Neuron (in vitro differentiated cells): ENCODE measurements at regions not wholly inside any gene's neighbourhood (a gene's known extent, or its start where the extent isn't known, plus 50 kb on each side); places are given as distances from the start of the nearest gene placed in this dataset.

Experiments
- H2AFZ ChIP-seq: one replicate; pipeline ENCODE4 v1.6.1; 2013; ENCODE audit warnings: low read depth, mild to moderate bottlenecking, inconsistent platforms, low read length, moderate library complexity
- H3K27me3 ChIP-seq: one replicate; pipeline ENCODE4 v1.6.1; 2013; ENCODE audit warnings: low read length; ENCODE audit not compliant: insufficient read depth
- H3K36me3 ChIP-seq: one replicate; pipeline ENCODE4 v1.6.1; 2013; ENCODE audit warnings: low read length; ENCODE audit not compliant: insufficient read depth
- H3K4me1 ChIP-seq: one replicate; pipeline ENCODE4 v1.6.1; 2013; ENCODE audit warnings: low read length; ENCODE audit not compliant: insufficient read depth
- H3K4me3 ChIP-seq: 2 replicates; pipeline ENCODE4 v1.5.1; 2013; ENCODE audit warnings: mild to moderate bottlenecking, low read length, moderate library complexity
- H3K9me3 ChIP-seq: one replicate; pipeline ENCODE4 v1.6.1; 2013; ENCODE audit warnings: low read length

DNA sequence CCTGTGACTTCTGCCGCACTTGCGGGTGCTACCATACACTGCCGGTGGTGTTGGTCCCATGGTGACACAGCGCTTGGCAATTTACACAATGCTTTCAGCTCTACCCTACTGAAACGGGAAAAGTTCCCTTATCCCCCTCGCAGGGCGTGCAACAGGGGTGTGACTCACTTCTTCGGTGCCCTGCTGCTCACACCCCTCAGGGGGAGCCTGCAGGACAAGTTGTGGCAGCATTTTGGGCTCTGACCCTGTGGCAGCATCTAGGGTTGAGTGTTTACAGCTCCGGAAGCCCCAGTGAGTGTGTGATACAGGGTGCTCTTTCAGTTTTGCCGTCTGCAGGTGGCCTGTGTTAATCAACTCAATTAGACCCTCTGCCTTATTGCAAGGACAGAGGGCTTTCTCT is 324.7 kb upstream of the RGMA start:
- Histone ChIP-seq H3K4me1 (no peaks in the 10 kb centered on the region), H3K36me3 (no peaks in the 10 kb centered on the region), H3K9me3 (peaks cover 2% of the 10 kb centered on the region), H2AFZ (no peak overlapping the region), H3K27me3 (no peaks in the 10 kb centered on the region), H3K4me3 (no peak overlapping the region)

DNA sequence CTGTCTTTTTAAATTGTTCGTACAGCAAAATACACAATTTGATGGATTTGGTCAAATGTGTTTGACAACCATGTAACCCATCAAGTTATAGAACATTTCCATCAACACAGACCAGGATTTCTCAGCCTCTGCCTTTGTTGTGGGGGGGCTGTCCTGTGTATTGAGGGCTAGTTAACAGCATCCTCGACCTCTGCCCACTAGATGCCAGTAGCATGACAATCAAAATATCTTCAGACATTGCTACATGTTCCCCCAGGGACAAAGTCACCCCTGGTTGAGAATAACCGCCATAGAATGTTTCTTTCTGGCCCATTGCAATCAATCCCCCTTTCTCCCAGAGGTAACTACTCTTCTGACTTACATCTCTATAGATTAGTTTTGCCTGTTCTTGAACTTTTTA is 310.1 kb upstream of the RGMA start:
- Histone ChIP-seq H3K27me3 (no peaks in the 10 kb centered on the region), H2AFZ (no peak overlapping the region), H3K4me3 (no peak overlapping the region), H3K36me3 (no peaks in the 10 kb centered on the region), H3K4me1 (no peaks in the 10 kb centered on the region), H3K9me3 (peaks cover 15% of the 10 kb centered on the region)

DNA sequence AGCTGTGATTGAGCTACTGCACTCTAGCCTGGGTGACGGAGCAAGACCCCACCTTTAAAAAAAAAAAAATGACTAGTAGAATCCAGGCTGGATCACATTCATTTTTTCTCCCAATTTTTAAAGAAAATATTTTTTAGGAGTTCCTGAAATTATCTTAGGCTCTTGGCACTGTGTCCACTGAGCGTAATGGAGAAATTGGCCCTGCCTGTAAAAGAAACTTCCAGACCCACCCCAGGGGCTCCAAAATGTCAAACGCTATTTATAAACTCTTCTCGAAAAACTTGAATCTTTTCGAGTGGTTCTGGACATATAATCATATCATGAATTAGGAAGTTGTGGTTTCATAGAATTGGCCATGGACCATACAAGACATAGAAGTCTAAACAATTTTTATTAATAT is 300.2 kb upstream of the RGMA start:
- H2AFZ ChIP-seq: no peak overlapping the region
- H3K4me1 ChIP-seq: peaks cover 5% of the 10 kb centered on the region
- no peaks in the 10 kb centered on the region for H3K27me3 ChIP-seq
- H3K9me3 ChIP-seq: peaks cover 1% of the 10 kb centered on the region
- H3K36me3 ChIP-seq: no peaks in the 10 kb centered on the region
- H3K4me3 ChIP-seq: no peak overlapping the region

DNA sequence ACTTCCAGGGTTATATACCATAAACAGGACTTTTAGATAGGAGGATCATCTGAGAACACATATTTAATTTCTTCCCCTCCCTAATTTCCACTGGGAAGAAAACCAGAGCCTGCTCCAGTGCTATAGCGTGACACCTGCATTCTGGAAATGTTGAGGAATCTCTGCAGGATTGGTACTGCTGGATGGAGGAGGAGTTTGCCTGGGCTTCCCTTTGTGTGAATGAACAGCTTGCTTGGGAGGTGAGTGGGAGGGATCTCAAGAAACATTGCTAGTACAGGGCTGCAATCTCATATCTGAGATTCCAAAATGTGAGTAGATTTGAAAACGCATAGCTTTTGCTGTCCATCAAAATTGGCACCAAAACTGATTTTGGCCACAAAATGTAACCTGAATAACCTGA is 295.9 kb upstream of the RGMA start:
- H3K4me3 ChIP-seq: no peak overlapping the region
- H3K27me3 ChIP-seq: no peaks in the 10 kb centered on the region
- H3K4me1 ChIP-seq: peaks cover 23% of the 10 kb centered on the region
- H2AFZ ChIP-seq: no peak overlapping the region
- H3K9me3 ChIP-seq: peaks cover 1% of the 10 kb centered on the region
- H3K36me3 ChIP-seq: no peaks in the 10 kb centered on the region

DNA sequence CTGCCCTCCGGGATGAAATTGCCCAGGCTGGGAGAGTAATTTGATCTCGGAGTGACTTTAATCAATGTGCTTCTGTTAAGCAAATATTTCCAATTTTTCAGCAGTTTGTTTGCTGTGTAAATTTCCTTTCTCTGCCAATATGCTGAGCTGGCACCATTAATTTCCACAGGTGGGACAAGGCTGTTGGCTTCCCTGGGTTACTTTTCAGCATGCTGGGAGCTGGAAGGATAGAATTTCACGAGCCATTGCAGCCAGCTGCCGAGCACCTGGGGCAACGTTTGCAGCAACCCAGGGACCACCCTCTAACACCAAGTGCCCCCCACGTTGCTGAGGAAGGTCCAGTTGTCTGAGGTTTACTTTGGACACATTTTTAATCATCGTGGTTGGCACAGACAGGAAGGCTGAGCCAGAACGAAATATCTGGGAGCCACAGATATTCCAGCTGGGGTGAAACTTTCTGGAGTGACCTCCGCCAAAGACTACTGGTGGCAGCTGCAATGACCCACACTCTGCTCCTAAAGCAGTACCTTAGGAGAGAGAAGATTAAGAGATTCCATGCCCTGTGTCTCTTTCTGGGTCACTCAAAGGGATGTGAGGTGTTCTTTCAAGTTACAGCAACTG is 293.3 kb upstream of the RGMA start:
- Histone ChIP-seq H3K9me3 (peaks cover 1% of the 10 kb centered on the region), H3K27me3 (no peaks in the 10 kb centered on the region), H3K4me3 (no peak overlapping the region), H3K4me1 (peaks cover 23% of the 10 kb centered on the region), H3K36me3 (no peaks in the 10 kb centered on the region), H2AFZ (no peak overlapping the region)

DNA sequence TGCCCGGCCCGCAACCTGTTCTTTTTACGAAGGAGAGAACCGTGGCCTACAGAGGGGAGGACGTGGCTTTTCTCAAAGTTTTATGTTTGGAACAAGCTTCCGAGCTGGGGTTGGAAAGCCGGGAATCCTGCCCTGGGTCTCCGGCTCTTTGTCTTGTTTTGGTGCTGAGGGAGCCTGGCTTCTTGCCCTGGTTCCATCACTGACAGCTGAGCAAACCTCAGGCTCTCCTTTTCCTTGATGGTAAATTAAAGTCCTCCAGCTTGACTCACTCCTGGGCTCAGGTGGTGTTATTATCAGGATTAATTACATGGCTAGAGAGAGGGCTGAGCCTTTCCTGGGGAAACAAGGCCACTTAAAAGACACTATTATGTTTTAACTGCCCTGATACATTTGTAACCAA is 289.5 kb upstream of the RGMA start:
- H3K9me3 ChIP-seq: peaks cover 5% of the 10 kb centered on the region
- H3K36me3 ChIP-seq: no peaks in the 10 kb centered on the region
- no peak overlapping the region for H3K4me3 ChIP-seq
- peaks cover 17% of the 10 kb centered on the region for H3K4me1 ChIP-seq
- H3K27me3 ChIP-seq: no peaks in the 10 kb centered on the region
- no peak overlapping the region for H2AFZ ChIP-seq

DNA sequence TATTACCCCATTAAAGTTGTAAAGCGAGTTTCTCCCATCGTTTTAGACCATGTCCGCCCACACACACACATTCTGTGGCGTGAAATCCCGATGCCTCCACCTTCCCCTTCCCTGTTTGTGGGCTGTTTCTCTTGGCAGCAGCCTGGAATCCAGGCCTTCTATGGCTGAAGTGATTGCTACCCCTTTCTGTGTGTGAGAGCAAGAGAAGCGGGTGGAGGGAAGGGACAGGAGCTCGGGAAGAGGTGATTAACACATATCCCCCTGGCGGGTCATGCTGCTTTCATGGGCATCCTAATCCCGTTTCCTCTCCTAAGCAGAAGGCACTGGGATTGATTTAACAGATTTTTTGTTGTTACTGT is 283.8 kb upstream of the RGMA start:
- no peaks in the 10 kb centered on the region for H3K36me3 ChIP-seq

DNA sequence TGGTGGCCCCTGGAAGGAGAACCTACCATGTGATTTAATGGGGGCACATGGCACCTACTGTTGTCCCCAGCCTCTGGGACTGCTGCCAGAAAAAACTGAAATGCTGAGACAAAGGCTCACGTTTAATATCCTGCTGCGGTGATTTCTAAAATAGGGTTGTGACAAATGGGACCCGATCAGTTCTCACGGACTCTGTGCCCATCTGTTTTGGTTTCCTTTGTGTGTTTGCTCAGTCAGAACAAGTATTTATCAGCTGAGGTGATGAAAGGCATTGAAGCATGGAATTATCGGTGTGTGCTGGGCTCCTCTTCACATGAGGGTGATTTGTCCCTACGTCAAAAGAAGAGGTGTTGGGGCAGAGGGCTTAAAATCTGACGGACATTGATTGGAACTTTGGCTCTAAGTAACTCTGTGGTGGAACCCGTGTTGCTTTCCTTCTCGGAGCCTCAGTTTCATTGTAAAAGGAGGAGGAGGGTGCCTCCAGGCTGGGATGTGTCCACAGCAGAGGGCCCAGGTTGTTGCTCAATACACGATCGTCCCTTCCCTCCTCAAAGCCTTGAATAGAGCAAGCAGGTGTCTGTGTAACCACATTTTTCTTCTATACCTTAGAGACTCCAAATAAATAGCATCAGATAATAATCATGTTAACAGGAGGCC is 283.3 kb upstream of the RGMA start:
- Histone ChIP-seq H3K36me3 (no peaks in the 10 kb centered on the region), H3K4me3 (no peak overlapping the region), H3K9me3 (peaks cover 7% of the 10 kb centered on the region)

More for the DNA sequence above, 283.8 kb upstream of the RGMA start:
- H3K27me3 ChIP-seq: no peaks in the 10 kb centered on the region
- peaks cover 7% of the 10 kb centered on the region for H3K9me3 ChIP-seq
- H3K4me1 ChIP-seq: no peaks in the 10 kb centered on the region
- H2AFZ ChIP-seq: no peak overlapping the region
- H3K4me3 ChIP-seq: no peak overlapping the region

DNA sequence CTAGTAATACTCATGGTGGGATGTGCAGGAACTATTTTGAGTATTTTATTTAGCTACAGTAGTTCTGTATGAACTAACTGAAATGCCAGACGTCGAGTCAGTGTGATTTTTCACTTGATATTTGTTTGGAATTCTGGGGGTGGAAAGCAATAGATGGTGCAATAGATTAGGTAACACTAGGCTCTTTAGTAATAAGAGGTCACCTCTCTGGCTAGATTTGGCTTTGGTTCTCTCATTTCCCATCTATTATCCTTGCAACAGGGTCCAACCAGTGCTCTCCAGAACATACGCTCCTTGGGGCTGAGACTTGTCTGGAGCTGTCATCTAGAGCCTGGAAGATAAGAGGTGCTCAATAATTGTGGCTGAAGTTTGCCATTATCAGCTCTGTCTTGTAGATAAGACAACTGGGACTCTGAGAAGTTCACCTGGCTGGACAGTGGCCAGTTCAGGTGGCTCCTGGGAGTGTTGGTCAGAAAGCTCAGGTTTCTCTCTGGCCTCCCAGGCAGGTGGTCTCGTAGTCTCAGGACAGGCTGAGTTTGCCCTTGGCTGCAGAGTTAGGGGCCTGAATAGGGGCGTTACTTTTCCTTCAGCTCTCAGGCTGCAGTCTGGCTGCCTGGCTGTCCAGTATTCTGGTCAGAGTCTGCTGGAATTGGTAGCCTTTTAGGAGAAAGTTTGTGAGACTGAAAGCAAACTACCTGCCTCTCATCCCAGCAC is 277.5 kb upstream of the RGMA start:
- Histone ChIP-seq H3K36me3 (no peaks in the 10 kb centered on the region), H3K4me3 (no peak overlapping the region), H3K4me1 (peaks cover 37% of the 10 kb centered on the region), H2AFZ (no peak overlapping the region), H3K27me3 (no peaks in the 10 kb centered on the region), H3K9me3 (peaks cover 2% of the 10 kb centered on the region)

More for the DNA sequence above, 283.3 kb upstream of the RGMA start:
- Histone ChIP-seq H3K4me1 (peaks cover 2% of the 10 kb centered on the region), H3K27me3 (no peaks in the 10 kb centered on the region), H2AFZ (no peak overlapping the region)

DNA sequence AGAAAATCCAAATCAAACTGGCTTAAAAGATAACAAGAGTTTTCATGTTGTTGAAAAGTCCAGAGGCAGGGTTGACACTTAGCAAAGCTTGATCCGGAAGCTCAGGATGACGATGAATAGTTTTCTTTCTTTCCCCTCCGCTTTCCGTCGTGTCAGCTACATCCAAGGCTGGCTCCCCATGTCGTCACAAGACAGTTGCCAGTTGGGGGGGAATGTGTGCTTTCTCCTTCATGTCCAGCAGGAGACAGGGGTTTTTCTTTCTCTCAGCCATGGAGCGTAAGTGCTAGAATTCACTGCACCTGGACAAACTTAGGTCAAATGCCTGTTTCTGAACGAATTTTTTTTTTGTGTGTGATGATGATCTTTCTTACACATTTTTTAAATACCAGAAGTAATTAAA is 273.8 kb upstream of the RGMA start:
- Histone ChIP-seq H3K4me1 (peaks cover 49% of the 10 kb centered on the region), H3K27me3 (no peaks in the 10 kb centered on the region), H3K9me3 (peaks cover 2% of the 10 kb centered on the region), H3K36me3 (no peaks in the 10 kb centered on the region), H2AFZ (no peak overlapping the region), H3K4me3 (no peak overlapping the region)

DNA sequence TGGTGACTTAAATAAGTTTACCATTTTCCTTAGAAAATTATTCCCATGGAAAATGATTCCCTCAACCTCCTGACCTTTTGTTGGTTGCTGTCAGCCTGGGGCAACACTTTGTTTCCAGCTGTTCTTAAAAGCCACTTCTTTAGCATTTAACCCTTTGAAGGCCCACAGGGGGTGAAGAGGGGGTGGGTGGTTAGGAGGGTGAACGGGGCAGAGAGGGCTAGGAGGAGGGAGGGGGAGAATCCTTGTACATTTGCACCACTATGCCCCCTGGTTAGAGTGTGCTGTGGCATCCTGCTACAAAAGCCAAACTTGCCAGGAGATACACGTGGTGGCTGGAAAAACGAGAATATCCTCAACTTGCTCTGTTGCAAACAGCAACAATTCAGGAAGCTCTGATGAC is 273.2 kb upstream of the RGMA start:
- Histone ChIP-seq H2AFZ (no peak overlapping the region), H3K4me1 (peaks cover 50% of the 10 kb centered on the region)

DNA sequence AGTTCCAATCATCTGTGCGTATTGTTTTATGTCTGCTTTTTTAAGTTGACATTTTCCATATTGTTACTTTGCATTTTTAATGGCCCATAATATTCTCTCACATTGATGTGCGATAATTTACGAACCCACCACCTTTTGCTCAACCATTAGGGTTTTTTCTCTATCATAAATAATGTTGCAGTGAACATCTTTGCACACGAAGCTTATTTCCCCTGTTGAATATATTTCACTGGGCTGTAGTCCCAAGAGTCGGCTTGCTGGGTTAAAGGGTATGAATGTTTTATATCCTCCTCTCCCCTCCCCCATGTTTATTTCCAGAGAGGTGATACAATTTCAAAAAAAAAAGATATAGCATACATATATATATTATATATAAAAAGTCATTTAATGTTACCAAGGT is 272.7 kb upstream of the RGMA start:
- H3K4me1 ChIP-seq: peaks cover 45% of the 10 kb centered on the region
- no peak overlapping the region for H2AFZ ChIP-seq
- H3K4me3 ChIP-seq: no peak overlapping the region
- H3K9me3 ChIP-seq: peaks cover 4% of the 10 kb centered on the region
- no peaks in the 10 kb centered on the region for H3K27me3 ChIP-seq
- H3K36me3 ChIP-seq: no peaks in the 10 kb centered on the region

More for the DNA sequence above, 273.2 kb upstream of the RGMA start:
- Histone ChIP-seq H3K4me3 (no peak overlapping the region), H3K27me3 (no peaks in the 10 kb centered on the region), H3K36me3 (no peaks in the 10 kb centered on the region), H3K9me3 (peaks cover 2% of the 10 kb centered on the region)

DNA sequence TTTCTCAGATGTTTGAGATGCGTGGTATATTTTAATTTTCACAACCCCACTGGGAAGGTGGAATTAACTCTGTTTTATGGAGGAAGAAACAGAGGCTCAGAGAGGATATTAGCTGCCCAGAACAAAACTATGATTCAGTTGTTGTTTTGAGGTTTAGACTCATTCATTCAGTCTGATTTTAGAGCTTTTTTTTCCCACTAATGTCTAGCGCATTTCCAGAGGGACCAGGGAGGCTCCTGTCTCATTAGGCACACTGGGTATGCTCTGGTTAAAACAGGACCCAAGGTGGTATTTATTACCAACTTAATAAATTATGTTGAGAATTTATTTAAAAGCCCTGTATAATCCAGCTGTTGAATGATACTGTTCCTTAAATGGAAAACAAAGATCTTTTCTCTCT is 272.0 kb upstream of the RGMA start:
- H3K4me3 ChIP-seq: no peak overlapping the region
- no peaks in the 10 kb centered on the region for H3K27me3 ChIP-seq
- H3K4me1 ChIP-seq: peaks cover 38% of the 10 kb centered on the region
- H2AFZ ChIP-seq: no peak overlapping the region
- H3K36me3 ChIP-seq: peaks cover 2% of the 10 kb centered on the region
- peaks cover 8% of the 10 kb centered on the region for H3K9me3 ChIP-seq
